Fibroblast of the aortic adventitia (primary cell): ENCODE measurements at regions not wholly inside any gene's neighbourhood (a gene's known extent, or its start where the extent isn't known, plus 50 kb on each side); places are given as distances from the start of the nearest gene placed in this dataset.
A peak's percentile ranks its signal among the peaks of the same experiment; 100 is the strongest.

ENCODE experiments used
- DNase-seq: peaks from one replicate; pipeline ENCODE4 v3.0.0-alpha.2; 2010; ENCODE audit warnings: low read depth
- H3K4me3 ChIP-seq: 2 replicates; pipeline ENCODE4 v1.5.1; 2011; ENCODE audit warnings: low read depth, mild to moderate bottlenecking, control low read depth, low read length, moderate library complexity
- CTCF ChIP-seq: IDR thresholded peaks from 2 replicates; pipeline ENCODE4 v1.5.1; 2011; ENCODE audit warnings: mild to moderate bottlenecking, low read length, control low read depth, inconsistent platforms; ENCODE audit not compliant: insufficient read depth

GRCh38 chr6:45795678-45796077, 220.0 kb downstream of the CLIC5 start:
- no peak for DNase-seq
- no peak for TF ChIP-seq CTCF
- H3K4me3 ChIP-seq = no peak overlapping the region

- DNase-seq = no peak
- no peak overlapping the region for H3K4me3 ChIP-seq
- no peak for TF ChIP-seq CTCF
These were observed 221.2 kb downstream of the CLIC5 start for GRCh38 chr6:45794465-45794864.

- peak; percentile 58 for DNase-seq
- TF ChIP-seq CTCF = no peak
- H3K4me3 ChIP-seq = no peak overlapping the region
These were observed 224.2 kb downstream of the CLIC5 start for GRCh38 chr6:45791211-45792168.

- no peak for TF ChIP-seq CTCF
- DNase-seq = no peak
These were observed 226.4 kb downstream of the CLIC5 start for GRCh38 chr6:45789238-45789637.

GRCh38 chr6:45787384-45787783, 228.3 kb downstream of the CLIC5 start:
- TF ChIP-seq CTCF = no peak
- no peak for DNase-seq
- no peak overlapping the region for H3K4me3 ChIP-seq

More at GRCh38 chr6:45789238-45789637, 226.4 kb downstream of the CLIC5 start:
- no peak overlapping the region for H3K4me3 ChIP-seq

- TF ChIP-seq CTCF = no peak
- no peak for DNase-seq
- no peak overlapping the region for H3K4me3 ChIP-seq
These were observed 229.3 kb downstream of the CLIC5 start for GRCh38 chr6:45786355-45786781.
